Ishikawa (cell line): ENCODE measurements at regions not wholly inside any gene's neighbourhood (a gene's known extent, or its start where the extent isn't known, plus 50 kb on each side); places are given as distances from the start of the nearest gene placed in this dataset.

Source experiments
- CEBPB ChIP-seq: IDR thresholded peaks from 2 replicates; pipeline ENCODE4 v1.6.1; 2012
- CREB1 ChIP-seq: IDR thresholded peaks from 2 replicates; pipeline ENCODE4 v1.6.1; 2012; ENCODE audit warnings: low read depth
- EGR1 ChIP-seq: IDR thresholded peaks from 2 replicates; pipeline ENCODE4 v1.6.1; 2012
- EP300 ChIP-seq: IDR thresholded peaks from 2 replicates; pipeline ENCODE4 v1.6.1; 2012; ENCODE audit warnings: borderline replicate concordance
- FOXM1 ChIP-seq: IDR thresholded peaks from 2 replicates; pipeline ENCODE4 v1.6.1; 2012; ENCODE audit warnings: low read depth, borderline replicate concordance
- MAX ChIP-seq: IDR thresholded peaks from 2 replicates; pipeline ENCODE4 v1.6.1; 2012
- NFIC ChIP-seq: IDR thresholded peaks from 2 replicates; pipeline ENCODE4 v1.6.1; 2012
- RAD21 ChIP-seq: IDR thresholded peaks from 2 replicates; pipeline ENCODE4 v1.6.1; 2012; ENCODE audit warnings: low read depth
- REST ChIP-seq: IDR thresholded peaks from 2 replicates; pipeline ENCODE4 v1.6.1; 2012; ENCODE audit warnings: low read depth, mild to moderate bottlenecking
- TAF1 ChIP-seq: IDR thresholded peaks from 2 replicates; pipeline ENCODE4 v1.6.1; 2012; ENCODE audit warnings: low read depth, mild to moderate bottlenecking
- TCF12 ChIP-seq: IDR thresholded peaks from 2 replicates; pipeline ENCODE4 v1.6.1; 2012; ENCODE audit warnings: low read depth
- TEAD4 ChIP-seq: IDR thresholded peaks from 2 replicates; pipeline ENCODE4 v1.6.1; 2012
- USF1 ChIP-seq: IDR thresholded peaks from 2 replicates; pipeline ENCODE4 v1.6.1; 2012
- YY1 ChIP-seq: IDR thresholded peaks from 2 replicates; pipeline ENCODE4 v1.6.1; 2012; ENCODE audit warnings: low read depth
- ZBTB7A ChIP-seq: IDR thresholded peaks from 2 replicates; pipeline ENCODE4 v1.6.1; 2012; ENCODE audit warnings: low read depth

- TF ChIP-seq FOXM1, result no peak
- TF ChIP-seq TEAD4, result no peak
These were observed 295.2 kb downstream of the SRBD1 start for GRCh38 chr2:45315861-45316260.

GRCh38 chr2:45312275-45312674 lies 298.8 kb downstream of the SRBD1 start:
- TF ChIP-seq MAX, result no peak
- TF ChIP-seq NFIC, result no peak
- TF ChIP-seq CREB1, result no peak
- no peak for TF ChIP-seq CEBPB
- TF ChIP-seq USF1, result no peak
- TF ChIP-seq ZBTB7A, result no peak
- no peak for TF ChIP-seq YY1
- no peak for TF ChIP-seq RAD21
- TF ChIP-seq TAF1, result no peak
- no peak for TF ChIP-seq TCF12
- no peak for TF ChIP-seq TEAD4
- no peak for TF ChIP-seq REST
- TF ChIP-seq EGR1, result no peak
- no peak for TF ChIP-seq EP300
- TF ChIP-seq FOXM1, result no peak

- no peak for TF ChIP-seq CREB1
- no peak for TF ChIP-seq EP300
- TF ChIP-seq RAD21, result no peak
- TF ChIP-seq ZBTB7A, result no peak
- no peak for TF ChIP-seq MAX
- no peak for TF ChIP-seq TCF12
- no peak for TF ChIP-seq YY1
- TF ChIP-seq FOXM1, result no peak
- no peak for TF ChIP-seq TEAD4
- no peak for TF ChIP-seq EGR1
- TF ChIP-seq USF1, result no peak
- TF ChIP-seq NFIC, result no peak
- no peak for TF ChIP-seq REST
- no peak for TF ChIP-seq CEBPB
- TF ChIP-seq TAF1, result no peak
These were observed 299.5 kb downstream of the SRBD1 start for GRCh38 chr2:45311559-45311958.

- TF ChIP-seq CREB1 (no peak), YY1 (no peak), EP300 (no peak), FOXM1 (no peak), ZBTB7A (no peak), NFIC (no peak), REST (no peak), RAD21 (no peak), MAX (no peak), TAF1 (no peak), TCF12 (no peak), USF1 (no peak), TEAD4 (no peak), CEBPB (no peak)
These were observed 297.9 kb upstream of the SIX2 start for GRCh38 chr2:45307147-45307546.
